Fibroblast of the aortic adventitia (primary cell): ENCODE measurements at regions not wholly inside any gene's neighbourhood (a gene's known extent, or its start where the extent isn't known, plus 50 kb on each side); places are given as distances from the start of the nearest gene placed in this dataset.

ENCODE experiments used
- DNase-seq: peaks from one replicate; pipeline ENCODE4 v3.0.0-alpha.2; 2010; ENCODE audit warnings: low read depth
- H3K4me3 ChIP-seq: 2 replicates; pipeline ENCODE4 v1.5.1; 2011; ENCODE audit warnings: low read depth, mild to moderate bottlenecking, control low read depth, low read length, moderate library complexity
- TF ChIP-seq, protein P1 (sequence below): IDR thresholded peaks from 2 replicates; pipeline ENCODE4 v1.5.1; 2011; ENCODE audit warnings: mild to moderate bottlenecking, low read length, control low read depth, inconsistent platforms; ENCODE audit not compliant: insufficient read depth

DNA sequence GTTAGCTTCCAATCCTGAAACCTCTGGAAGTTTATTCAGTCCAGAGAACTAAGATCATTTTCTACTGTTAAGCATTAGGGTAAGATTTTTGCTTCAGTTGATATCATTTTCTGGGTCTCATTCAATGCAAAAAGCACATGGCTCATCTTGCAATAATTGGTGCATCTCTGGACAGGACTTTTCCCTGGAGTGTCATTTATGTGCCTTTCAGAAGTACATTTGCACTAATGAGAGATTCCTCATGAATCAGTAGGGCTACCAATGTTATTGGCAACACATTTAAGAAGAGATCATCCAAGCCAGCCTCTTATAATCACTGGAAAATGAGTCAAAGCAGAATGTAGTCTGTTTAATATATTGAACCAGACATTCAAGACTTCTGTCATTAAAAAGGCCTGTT is 224.2 kb upstream of the CHRNA7 start:
- TF ChIP-seq, protein P1, sequence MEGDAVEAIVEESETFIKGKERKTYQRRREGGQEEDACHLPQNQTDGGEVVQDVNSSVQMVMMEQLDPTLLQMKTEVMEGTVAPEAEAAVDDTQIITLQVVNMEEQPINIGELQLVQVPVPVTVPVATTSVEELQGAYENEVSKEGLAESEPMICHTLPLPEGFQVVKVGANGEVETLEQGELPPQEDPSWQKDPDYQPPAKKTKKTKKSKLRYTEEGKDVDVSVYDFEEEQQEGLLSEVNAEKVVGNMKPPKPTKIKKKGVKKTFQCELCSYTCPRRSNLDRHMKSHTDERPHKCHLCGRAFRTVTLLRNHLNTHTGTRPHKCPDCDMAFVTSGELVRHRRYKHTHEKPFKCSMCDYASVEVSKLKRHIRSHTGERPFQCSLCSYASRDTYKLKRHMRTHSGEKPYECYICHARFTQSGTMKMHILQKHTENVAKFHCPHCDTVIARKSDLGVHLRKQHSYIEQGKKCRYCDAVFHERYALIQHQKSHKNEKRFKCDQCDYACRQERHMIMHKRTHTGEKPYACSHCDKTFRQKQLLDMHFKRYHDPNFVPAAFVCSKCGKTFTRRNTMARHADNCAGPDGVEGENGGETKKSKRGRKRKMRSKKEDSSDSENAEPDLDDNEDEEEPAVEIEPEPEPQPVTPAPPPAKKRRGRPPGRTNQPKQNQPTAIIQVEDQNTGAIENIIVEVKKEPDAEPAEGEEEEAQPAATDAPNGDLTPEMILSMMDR = no peak
- no peak for DNase-seq
- no peak overlapping the region for H3K4me3 ChIP-seq

- no peak for DNase-seq
- TF ChIP-seq, protein P1 = no peak
- H3K4me3 ChIP-seq = no peak overlapping the region
These were observed 218.7 kb upstream of the CHRNA7 start for GRCh38 chr15:31811641-31812040.

DNA sequence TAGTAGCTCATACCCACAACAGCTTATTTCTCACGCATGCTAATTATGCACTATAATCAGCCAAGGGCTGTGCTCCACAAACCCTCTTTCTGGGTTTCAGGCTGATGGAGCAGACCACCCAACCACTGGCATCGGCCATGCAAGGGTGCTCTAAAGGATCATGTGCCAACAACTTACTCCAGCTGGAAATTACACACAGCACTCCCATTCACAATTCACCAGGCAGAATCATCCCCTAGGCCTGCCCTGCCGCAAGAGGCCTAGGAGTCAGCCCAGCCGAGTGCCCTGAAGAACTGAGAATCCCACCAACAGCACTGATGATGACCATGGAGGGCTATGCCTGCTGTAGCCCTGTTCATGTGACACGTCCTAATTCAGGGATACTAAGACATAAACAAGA is 216.2 kb upstream of the CHRNA7 start:
- no peak overlapping the region for H3K4me3 ChIP-seq
- TF ChIP-seq, protein P1 = no peak
- no peak for DNase-seq

GRCh38 chr15:31815411-31816155 is 214.7 kb upstream of the CHRNA7 start:
- H3K4me3 ChIP-seq = no peak overlapping the region
- TF ChIP-seq, protein P1 = no peak
- no peak for DNase-seq

DNA sequence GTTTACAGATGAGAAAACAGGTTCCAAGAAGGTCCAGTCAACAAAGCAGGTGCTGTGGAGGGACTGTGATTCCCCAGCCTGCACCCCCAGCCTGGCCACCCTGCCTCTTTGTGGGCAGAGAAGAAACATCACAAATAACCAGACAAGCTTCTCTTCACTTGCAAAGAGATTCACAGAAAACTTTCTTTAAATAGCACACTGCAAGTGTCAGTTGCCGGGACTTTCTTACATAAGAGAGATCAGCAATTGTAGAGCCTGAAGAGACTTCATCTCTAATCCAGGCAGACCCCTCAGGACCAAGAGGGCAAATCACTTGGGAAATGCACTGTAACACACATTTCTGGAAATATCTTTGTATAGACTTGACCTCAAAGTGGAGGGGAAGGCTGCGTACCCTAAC is 207.9 kb upstream of the CHRNA7 start:
- TF ChIP-seq, protein P1 = no peak
- H3K4me3 ChIP-seq = no peak overlapping the region
- DNase-seq = no peak

- no peak overlapping the region for H3K4me3 ChIP-seq
- DNase-seq = no peak
- TF ChIP-seq, protein P1 = no peak
These were observed 206.3 kb upstream of the CHRNA7 start for GRCh38 chr15:31824024-31824423.

DNA sequence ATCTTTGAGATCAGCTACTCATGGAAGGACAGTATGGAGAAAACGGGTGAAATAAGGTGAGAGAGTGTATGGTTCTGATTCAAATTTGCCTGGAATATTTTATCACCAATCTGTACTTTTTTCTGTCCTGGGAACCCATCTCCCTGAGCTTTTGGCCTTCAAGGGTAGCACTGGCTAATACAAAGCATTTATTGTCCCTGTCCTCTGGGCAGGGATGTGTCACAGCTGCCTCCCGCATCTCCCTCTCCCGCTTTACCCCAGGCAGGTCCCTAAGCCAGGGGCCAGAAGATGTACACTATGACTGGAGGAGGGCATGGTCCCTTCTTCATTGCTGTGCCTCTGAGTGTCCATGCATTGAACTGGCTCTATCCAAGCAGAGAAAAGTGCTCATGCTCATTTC is 201.7 kb upstream of the CHRNA7 start:
- DNase-seq = no peak
- no peak overlapping the region for H3K4me3 ChIP-seq
- TF ChIP-seq, protein P1 = no peak
